AG09309 (cell line): ENCODE measurements at regions not wholly inside any gene's neighbourhood (a gene's known extent, or its start where the extent isn't known, plus 50 kb on each side); places are given as distances from the start of the nearest gene placed in this dataset.
"Not testable (repeated sequence)": the region's sequence is repeated elsewhere in the genome, so short reads cannot be mapped to it uniquely, and the experiment has no call there.

ENCODE experiments used
- DNase-seq: peaks from one replicate; pipeline ENCODE4 v3.0.0-alpha.2; 2010; ENCODE audit warnings: low read depth
- H3K4me3 ChIP-seq: 2 replicates; pipeline ENCODE4 v1.5.1; 2011; ENCODE audit warnings: mild to moderate bottlenecking, low read depth, low read length, moderate library complexity; ENCODE audit not compliant: control insufficient read depth
- TF ChIP-seq, protein P1 (sequence below): IDR thresholded peaks from 2 replicates; pipeline ENCODE4 v1.5.1; 2011; ENCODE audit warnings: mild to moderate bottlenecking, low read depth, low read length, inconsistent platforms; ENCODE audit not compliant: insufficient read depth, control insufficient read depth; ENCODE audit errors: missing control alignments

DNA sequence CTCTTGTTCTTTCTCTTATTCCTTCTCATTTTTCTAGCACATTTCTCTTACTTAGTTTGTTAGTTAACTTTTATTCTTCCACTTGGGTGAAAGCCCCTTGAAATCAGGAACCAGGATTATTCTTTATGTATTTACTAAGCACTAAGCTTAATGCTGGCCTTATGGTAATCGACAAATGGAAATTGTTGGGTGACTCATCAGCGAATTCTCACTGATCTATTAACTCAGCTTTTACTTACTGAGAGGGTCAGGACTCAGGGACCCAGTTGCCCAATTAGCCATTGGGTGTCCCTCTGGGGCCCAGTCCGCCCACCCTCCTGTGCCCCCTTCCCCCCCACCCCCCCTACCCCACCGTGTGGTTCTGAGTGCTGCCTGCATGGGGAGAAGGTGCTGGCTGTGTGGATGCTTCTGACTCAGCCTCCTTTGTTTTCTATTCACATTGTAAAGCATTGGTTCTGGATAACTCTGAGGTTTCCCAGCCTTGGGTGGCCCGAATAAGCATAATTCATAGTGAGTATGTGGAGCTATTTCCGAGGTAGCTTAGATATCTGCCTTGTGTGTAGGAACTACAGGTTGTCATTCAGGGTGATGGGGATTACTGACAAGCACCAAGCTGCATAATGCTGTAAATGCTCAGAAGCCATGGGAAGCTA, 240.9 kb downstream of the FGF9 start:
- TF ChIP-seq, protein P1, sequence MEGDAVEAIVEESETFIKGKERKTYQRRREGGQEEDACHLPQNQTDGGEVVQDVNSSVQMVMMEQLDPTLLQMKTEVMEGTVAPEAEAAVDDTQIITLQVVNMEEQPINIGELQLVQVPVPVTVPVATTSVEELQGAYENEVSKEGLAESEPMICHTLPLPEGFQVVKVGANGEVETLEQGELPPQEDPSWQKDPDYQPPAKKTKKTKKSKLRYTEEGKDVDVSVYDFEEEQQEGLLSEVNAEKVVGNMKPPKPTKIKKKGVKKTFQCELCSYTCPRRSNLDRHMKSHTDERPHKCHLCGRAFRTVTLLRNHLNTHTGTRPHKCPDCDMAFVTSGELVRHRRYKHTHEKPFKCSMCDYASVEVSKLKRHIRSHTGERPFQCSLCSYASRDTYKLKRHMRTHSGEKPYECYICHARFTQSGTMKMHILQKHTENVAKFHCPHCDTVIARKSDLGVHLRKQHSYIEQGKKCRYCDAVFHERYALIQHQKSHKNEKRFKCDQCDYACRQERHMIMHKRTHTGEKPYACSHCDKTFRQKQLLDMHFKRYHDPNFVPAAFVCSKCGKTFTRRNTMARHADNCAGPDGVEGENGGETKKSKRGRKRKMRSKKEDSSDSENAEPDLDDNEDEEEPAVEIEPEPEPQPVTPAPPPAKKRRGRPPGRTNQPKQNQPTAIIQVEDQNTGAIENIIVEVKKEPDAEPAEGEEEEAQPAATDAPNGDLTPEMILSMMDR = no peak
- no peak for DNase-seq
- H3K4me3 ChIP-seq = no peak overlapping the region

DNA sequence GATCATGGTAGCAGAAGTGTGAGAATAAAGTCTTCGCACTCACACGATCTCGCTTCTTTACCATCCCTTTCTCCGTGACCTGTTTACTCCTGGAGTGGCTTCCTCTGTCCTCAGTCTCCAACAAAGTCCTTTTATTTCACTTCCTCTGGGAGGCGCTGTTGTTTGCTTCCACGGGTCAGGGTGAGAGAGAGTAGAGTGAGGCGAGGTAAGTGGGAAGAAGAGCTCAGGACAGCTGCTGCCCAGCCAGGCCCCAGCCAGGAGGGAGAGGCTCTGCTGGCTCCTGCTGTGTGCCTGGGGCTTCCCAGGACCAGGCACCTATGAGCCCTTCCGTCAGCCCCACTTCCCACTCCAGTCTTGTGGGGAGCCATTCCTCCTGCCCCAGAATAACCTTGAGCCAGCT, 242.1 kb downstream of the FGF9 start:
- DNase-seq = no peak
- no peak overlapping the region for H3K4me3 ChIP-seq
- TF ChIP-seq, protein P1 = no peak

DNA sequence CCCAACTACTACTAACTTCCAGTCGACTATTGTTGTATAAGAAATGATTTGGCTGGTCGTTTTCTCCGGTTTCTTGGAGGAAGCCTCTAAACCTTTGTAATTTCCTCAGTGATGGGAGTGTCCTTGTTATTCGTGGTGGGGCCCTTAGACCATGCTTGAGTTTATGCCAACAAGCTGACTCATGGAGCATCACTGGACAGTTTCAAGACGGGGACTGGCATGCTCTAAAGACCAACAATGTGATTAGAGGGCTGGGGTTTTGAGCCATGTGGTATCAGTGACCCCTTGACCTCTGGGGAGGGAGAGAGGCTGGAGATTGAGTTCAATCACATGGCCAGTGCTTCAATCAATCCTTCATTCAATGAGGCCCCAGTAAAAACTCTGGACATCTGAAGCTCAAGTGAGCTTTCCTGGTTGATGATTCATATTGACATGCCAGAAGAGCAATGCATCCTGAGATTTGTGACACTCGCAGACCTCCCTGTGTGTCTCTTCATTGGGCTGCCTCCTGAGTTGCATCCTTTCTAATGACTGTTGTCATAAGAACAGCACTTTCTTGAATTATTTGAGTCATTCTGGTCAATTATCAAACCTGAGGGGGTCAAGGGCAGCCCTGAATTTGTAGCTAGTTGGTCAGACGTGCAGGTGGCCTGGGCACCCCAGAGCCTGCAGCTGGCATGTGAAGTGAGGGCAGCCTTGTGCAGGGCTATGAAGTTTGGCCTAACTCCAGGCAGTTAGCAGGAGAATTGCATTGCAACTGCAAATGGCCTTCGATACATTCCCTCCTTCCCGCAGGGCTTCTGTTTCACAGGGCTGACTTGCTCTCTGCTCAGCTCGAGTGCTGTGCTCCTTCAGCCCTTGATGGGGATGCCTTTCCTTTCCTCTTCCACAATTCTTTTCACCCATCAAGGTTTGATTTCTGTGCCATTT, 246.5 kb downstream of the FGF9 start:
- no peak for DNase-seq

DNA sequence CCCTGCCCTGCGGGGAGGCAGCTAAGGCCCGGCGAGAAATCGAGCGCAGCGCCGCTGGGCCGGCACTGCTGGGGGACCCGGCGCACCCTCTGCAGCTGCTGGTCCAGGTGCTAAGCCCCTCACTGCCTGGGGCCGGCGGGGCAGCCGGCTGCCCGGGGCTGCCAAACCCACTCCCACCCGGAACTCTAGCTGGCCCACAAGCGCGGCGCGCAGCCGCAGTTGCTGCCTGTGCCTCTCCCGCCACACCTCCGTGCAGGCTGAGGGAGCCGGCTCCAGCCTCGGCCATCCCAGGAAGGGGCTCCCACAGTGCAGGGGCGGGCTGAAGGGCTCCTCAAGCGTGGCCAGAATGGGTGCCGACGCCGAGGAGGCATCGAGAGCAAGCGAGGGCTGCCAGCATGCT, 249.9 kb downstream of the FGF9 start:
- DNase-seq, H3K4me3 ChIP-seq: not testable (repeated sequence)

More for the DNA sequence above, 246.5 kb downstream of the FGF9 start:
- TF ChIP-seq, protein P1 = no peak
- no peak overlapping the region for H3K4me3 ChIP-seq

DNA sequence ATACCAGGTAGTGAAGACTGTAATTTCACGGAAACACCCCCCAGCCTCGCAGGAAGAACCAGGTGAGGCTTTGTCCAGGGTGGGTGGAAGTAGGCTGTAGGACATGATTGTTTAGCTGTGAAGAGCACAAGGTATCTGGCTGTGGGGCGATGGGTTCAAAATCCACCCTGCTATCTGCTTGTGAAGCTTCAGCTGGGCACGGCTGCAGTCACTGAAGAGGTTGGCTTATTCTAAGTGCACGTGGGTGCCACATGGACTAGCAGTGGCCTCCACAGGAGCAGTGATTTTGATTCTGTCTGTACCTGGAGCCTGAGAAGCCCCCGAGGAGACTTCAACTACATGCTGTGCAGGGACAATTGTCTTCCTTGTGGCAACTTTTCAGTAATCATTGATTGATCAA, 254.1 kb downstream of the FGF9 start:
- no peak for DNase-seq
- TF ChIP-seq, protein P1 = no peak
- no peak overlapping the region for H3K4me3 ChIP-seq

DNA sequence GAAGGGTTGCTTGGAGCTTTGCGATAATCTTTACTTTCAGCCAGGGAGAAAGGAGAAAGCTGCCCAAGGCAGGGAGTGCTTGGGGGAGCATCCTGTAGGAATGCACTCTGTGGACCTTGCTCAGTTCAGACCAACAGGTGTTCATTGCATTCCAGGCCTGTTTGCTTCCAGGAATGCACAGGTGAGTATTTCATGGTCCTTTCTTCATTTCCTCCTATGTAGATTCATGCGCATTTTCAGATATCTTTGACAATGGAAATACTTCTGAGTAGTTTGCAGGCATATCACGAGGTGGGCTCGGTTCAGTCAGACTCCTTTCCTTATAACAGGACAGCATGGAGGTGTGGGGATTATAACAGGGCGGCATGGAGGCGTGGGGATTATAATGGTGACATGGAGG, 254.8 kb downstream of the FGF9 start:
- no peak for DNase-seq
- no peak overlapping the region for H3K4me3 ChIP-seq
- TF ChIP-seq, protein P1 = no peak

DNA sequence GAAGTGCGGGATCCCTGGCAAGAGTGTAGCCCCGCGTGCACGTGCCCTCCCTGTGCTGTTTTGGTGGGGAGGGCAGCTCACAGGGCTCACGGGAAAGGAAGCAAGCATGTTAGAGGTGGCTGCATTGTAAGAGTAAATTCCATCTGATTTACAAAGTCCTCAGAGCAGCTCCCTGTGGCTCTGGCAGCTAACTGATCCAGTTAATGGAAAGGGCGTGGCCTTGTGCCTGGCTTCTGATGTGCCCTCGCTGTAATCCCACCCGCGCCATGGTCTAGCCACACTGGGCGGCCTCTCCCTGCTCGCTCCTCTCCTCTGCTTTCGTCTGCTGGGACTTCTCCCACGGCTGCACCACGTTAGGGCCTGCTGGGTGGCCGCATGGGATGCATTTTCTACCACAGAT, 258.5 kb downstream of the FGF9 start:
- TF ChIP-seq, protein P1 = no peak
- H3K4me3 ChIP-seq = no peak overlapping the region
- no peak for DNase-seq
